NT2/D1 (cell line): ENCODE measurements at regions not wholly inside any gene's neighbourhood (a gene's known extent, or its start where the extent isn't known, plus 50 kb on each side); places are given as distances from the start of the nearest gene placed in this dataset.

Experiments used
- DNase-seq: peaks from one replicate; pipeline ENCODE4 v3.0.0-alpha.2; 2011; ENCODE audit warnings: low read depth, low spot score
- H3K27me3 ChIP-seq: 2 replicates; pipeline ENCODE4 v1.6.0; 2011; ENCODE audit warnings: mild to moderate bottlenecking; ENCODE audit not compliant: insufficient read length, insufficient read depth
- H3K36me3 ChIP-seq: 2 replicates; pipeline ENCODE4 v1.6.1; 2011; ENCODE audit warnings: mild to moderate bottlenecking, low read length, mixed read lengths; ENCODE audit not compliant: insufficient read depth, insufficient read length
- H3K4me1 ChIP-seq: 2 replicates; pipeline ENCODE4 v1.5.1; 2011; ENCODE audit not compliant: insufficient read depth, insufficient read length
- H3K4me3 ChIP-seq: 2 replicates; pipeline ENCODE4 v1.5.1; 2011; ENCODE audit warnings: low read depth; ENCODE audit not compliant: insufficient read length
- H3K9ac ChIP-seq: 2 replicates; pipeline ENCODE4 v1.6.0; 2011; ENCODE audit warnings: low read depth; ENCODE audit not compliant: insufficient read length
- H3K9me3 ChIP-seq: 2 replicates; pipeline ENCODE4 v1.5.1; 2011; ENCODE audit warnings: mild to moderate bottlenecking, low read length; ENCODE audit not compliant: insufficient read depth
- SUZ12 ChIP-seq: IDR thresholded peaks from 2 replicates; pipeline ENCODE4 v1.6.1; 2011; ENCODE audit not compliant: insufficient read length, insufficient read depth; ENCODE audit errors: extremely low read depth
- YY1 ChIP-seq: IDR thresholded peaks from 2 replicates; pipeline ENCODE4 v1.6.1; 2011; ENCODE audit not compliant: insufficient read length, insufficient read depth
- ZNF274 ChIP-seq: IDR thresholded peaks from 2 replicates; pipeline ENCODE4 v1.6.1; 2011; ENCODE audit warnings: mild to moderate bottlenecking, low read depth, low read length

DNA sequence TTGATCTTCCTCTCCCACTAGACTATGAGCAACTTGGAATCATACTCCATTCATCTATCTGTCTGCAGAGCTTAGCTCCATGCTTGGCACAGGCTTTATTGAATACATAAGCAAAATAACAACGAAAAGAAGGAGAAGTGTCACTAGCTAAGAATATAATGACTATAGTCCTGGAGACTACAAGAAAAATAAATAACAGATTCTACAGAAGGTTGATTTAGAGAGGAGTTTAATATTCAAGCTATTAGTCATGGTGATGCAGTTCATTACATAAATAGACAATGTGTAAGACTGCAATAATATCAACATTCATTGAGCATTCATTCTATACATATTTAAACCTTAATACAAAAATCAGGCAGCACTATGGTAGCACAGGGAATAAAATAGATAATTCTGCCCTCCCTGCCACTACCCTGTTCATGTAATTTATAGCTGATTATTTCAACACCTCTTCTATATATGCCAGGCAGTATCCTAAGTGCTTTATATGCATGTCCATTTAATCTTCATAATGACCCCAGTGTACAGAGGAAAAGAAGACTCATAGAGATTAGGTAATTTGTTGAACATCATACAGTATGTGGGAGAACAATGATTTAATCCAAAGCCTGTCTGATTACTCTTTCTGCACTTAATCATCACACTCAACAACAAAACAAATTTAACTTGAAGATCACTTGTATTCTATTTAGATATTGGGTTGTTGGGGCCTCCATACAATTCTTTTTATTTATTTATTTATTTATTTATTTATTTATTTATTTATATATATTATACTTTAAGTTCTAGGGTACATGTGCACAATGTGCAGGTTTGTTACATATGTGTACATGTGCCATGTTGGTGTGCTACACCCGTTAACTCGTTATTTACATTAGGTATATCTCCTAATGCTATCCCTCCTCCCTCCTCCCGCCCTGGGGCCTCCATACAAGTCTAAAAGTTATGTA, 165.3 kb downstream of the RNF152 start:
- DNase-seq, result no peak
- no peak overlapping the region for H3K4me3 ChIP-seq
- no peaks in the 10 kb centered on the region for H3K27me3 ChIP-seq
- no peak overlapping the region for H3K9ac ChIP-seq
- H3K9me3 ChIP-seq, result no peaks in the 10 kb centered on the region; the same call in 1 of the 2 replicates
- TF ChIP-seq SUZ12, result no peak
- TF ChIP-seq YY1, result no peak
- TF ChIP-seq ZNF274, result no peak
- H3K4me1 ChIP-seq, result no peaks in the 10 kb centered on the region
- H3K36me3 ChIP-seq, result no peaks in the 10 kb centered on the region

GRCh38 chr18:61724532-61724931, 168.3 kb downstream of the RNF152 start:
- H3K36me3 ChIP-seq, result no peaks in the 10 kb centered on the region
- TF ChIP-seq ZNF274, result no peak
- TF ChIP-seq YY1, result no peak
- TF ChIP-seq SUZ12, result no peak

GRCh38 chr18:61722247-61722646, 170.6 kb downstream of the RNF152 start:
- Histone ChIP-seq H3K27me3 (no peaks in the 10 kb centered on the region), H3K4me3 (no peak overlapping the region), H3K36me3 (no peaks in the 10 kb centered on the region), H3K9ac (no peak overlapping the region), H3K9me3 (no peaks in the 10 kb centered on the region; the same call in 1 of the 2 replicates), H3K4me1 (no peaks in the 10 kb centered on the region)
- DNase-seq, result no peak
- no peak for TF ChIP-seq SUZ12
- TF ChIP-seq YY1, result no peak
- no peak for TF ChIP-seq ZNF274

More at GRCh38 chr18:61724532-61724931, 168.3 kb downstream of the RNF152 start:
- Histone ChIP-seq H3K4me1 (no peaks in the 10 kb centered on the region), H3K9ac (no peak overlapping the region), H3K27me3 (no peaks in the 10 kb centered on the region), H3K4me3 (no peak overlapping the region), H3K9me3 (no peaks in the 10 kb centered on the region; the same call in 1 of the 2 replicates)
- DNase-seq, result no peak

DNA sequence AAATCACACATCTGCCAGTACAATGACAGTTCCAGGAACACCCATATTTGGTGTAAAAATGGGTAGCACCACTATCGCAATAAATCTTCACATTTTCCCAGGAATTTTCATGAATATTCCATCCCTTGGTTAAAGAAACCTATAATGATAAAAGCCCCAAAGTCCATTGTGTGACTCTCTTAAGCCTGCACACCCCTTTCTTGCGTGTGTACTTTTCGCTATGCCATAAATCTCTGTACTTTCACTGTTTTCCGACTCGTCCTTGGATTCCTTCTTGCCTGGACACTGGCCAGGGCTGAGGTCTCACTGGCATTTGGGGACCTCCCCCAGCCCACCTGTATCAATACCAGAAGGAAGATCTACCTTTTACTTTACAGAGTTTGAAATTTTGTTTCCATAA, 172.3 kb downstream of the RNF152 start:
- no peaks in the 10 kb centered on the region for H3K4me1 ChIP-seq
- H3K4me3 ChIP-seq, result no peak overlapping the region
- TF ChIP-seq SUZ12 (no peak), YY1 (no peak), ZNF274 (no peak)
- H3K36me3 ChIP-seq, result no peaks in the 10 kb centered on the region
- no peaks in the 10 kb centered on the region for H3K27me3 ChIP-seq
- DNase-seq, result no peak
- H3K9ac ChIP-seq, result no peak overlapping the region
- H3K9me3 ChIP-seq, result no peaks in the 10 kb centered on the region; the same call in 1 of the 2 replicates

DNA sequence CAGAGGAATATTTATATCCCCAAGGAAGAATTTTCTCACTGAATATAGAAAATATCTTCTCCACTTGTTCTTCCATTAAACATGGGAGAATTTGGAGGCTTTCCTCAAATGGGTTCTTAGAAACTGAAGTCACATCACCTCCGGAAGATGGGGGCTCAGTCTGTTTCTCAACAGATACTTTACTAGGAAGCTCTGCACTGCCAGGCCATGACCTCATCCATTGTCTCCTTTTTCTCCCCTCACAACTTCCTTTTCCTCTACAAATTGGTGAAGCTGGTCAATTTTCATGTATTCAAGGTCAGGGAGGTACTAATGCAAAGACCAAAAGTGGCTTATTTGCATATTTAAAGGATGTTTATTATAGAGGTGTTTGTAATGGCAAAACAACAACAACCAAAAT, 173.1 kb downstream of the RNF152 start:
- H3K4me1 ChIP-seq, result no peaks in the 10 kb centered on the region
- H3K9ac ChIP-seq, result no peak overlapping the region
- no peaks in the 10 kb centered on the region for H3K36me3 ChIP-seq
- no peak for DNase-seq
- H3K4me3 ChIP-seq, result no peak overlapping the region
- TF ChIP-seq SUZ12, result no peak
- no peak for TF ChIP-seq YY1
- TF ChIP-seq ZNF274, result no peak
- no peaks in the 10 kb centered on the region for H3K9me3 ChIP-seq
- no peaks in the 10 kb centered on the region for H3K27me3 ChIP-seq

DNA sequence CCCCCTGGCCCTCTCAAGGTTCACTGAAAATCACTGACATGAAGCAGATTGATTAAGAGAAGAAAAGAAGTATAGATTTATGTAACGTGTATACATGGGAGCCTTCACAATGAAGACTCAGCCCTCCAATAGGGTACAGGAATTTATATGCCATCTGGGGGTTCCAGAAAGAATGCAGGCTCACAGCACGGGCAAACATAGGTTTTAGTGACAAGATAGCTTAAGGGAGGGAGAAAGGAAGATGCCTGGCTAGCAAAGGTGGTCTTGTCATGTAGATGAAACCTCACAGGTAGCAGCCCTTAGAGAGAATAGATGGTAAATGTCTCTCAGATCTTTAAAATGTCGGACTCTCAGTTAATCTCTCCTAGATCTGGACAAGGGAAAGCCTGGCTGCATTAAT, 173.9 kb downstream of the RNF152 start:
- no peak for DNase-seq
- no peak overlapping the region for H3K4me3 ChIP-seq
- no peaks in the 10 kb centered on the region for H3K4me1 ChIP-seq
- H3K9ac ChIP-seq, result no peak overlapping the region
- no peaks in the 10 kb centered on the region for H3K36me3 ChIP-seq
- no peak for TF ChIP-seq SUZ12
- no peak for TF ChIP-seq ZNF274
- no peak for TF ChIP-seq YY1
- H3K9me3 ChIP-seq, result no peaks in the 10 kb centered on the region
- no peaks in the 10 kb centered on the region for H3K27me3 ChIP-seq

- Histone ChIP-seq H3K36me3 (no peaks in the 10 kb centered on the region), H3K9me3 (peaks cover 13% of the 10 kb centered on the region; the same call in 1 of the 2 replicates), H3K4me1 (no peaks in the 10 kb centered on the region), H3K9ac (no peak overlapping the region), H3K27me3 (no peaks in the 10 kb centered on the region), H3K4me3 (no peak overlapping the region)
- TF ChIP-seq SUZ12 (no peak), YY1 (no peak), ZNF274 (no peak)
- DNase-seq, result no peak
Measured at GRCh38 chr18:61714421-61714820, 178.4 kb downstream of the RNF152 start.
